Neural crest cell (in vitro differentiated cells): ENCODE measurements at regions not wholly inside any gene's neighbourhood (a gene's known extent, or its start where the extent isn't known, plus 50 kb on each side); places are given as distances from the start of the nearest gene placed in this dataset.

Source experiments
- DNase-seq: peaks from one replicate; pipeline ENCODE4 v3.0.0; 2021; ENCODE audit warnings: low read depth, mixed read lengths, low spot score
- H3K27ac Mint-ChIP-seq: one replicate; pipeline ENCODE4 v1.8.0; 2021; ENCODE audit warnings: mild to moderate bottlenecking, mixed read lengths; ENCODE audit not compliant: unreplicated experiment
- H3K27me3 Mint-ChIP-seq: 2 replicates; pipeline ENCODE4 v1.8.0; 2021; ENCODE audit warnings: low read depth, mild to moderate bottlenecking, mixed read lengths
- H3K36me3 Mint-ChIP-seq: 2 replicates; pipeline ENCODE4 v1.8.0; 2021; ENCODE audit warnings: low read depth, mild to moderate bottlenecking, mixed read lengths
- H3K4me1 Mint-ChIP-seq: 2 replicates; pipeline ENCODE4 v1.8.0; 2021; ENCODE audit warnings: mixed read lengths
- H3K4me3 Mint-ChIP-seq: one replicate; pipeline ENCODE4 v1.8.0; 2021; ENCODE audit warnings: mild to moderate bottlenecking, mixed read lengths
- H3K9me3 Mint-ChIP-seq: 2 replicates; pipeline ENCODE4 v1.8.0; 2021; ENCODE audit warnings: mixed read lengths
- CTCF ChIP-seq: fragments of 200-600 bp; sonication (generic); conservative IDR thresholded peaks from 2 replicates; pipeline ENCODE4 v1.5.0; 2021; ENCODE audit warnings: antibody characterized with exemption, mild to moderate bottlenecking

GRCh38 chr6:105713474-105714118, 310.7 kb upstream of the PREP start:
- H3K9me3 Mint-ChIP-seq = peaks cover 20% of the 10 kb centered on the region
- DNase-seq = no peak
- H3K27me3 Mint-ChIP-seq = no peaks in the 10 kb centered on the region
- no peak overlapping the region for H3K4me3 Mint-ChIP-seq
- no peaks in the 10 kb centered on the region for H3K4me1 Mint-ChIP-seq
- peaks cover 20% of the 10 kb centered on the region for H3K36me3 Mint-ChIP-seq
- no peak overlapping the region for H3K27ac Mint-ChIP-seq
- TF ChIP-seq CTCF = no peak

- peaks cover 20% of the 10 kb centered on the region for H3K36me3 Mint-ChIP-seq
- no peaks in the 10 kb centered on the region for H3K27me3 Mint-ChIP-seq
- no peak overlapping the region for H3K27ac Mint-ChIP-seq
- no peak for DNase-seq
- peaks cover 20% of the 10 kb centered on the region for H3K9me3 Mint-ChIP-seq
- H3K4me3 Mint-ChIP-seq = no peak overlapping the region
- TF ChIP-seq CTCF = no peak
- H3K4me1 Mint-ChIP-seq = no peaks in the 10 kb centered on the region
Observed at GRCh38 chr6:105711216-105711615, 308.3 kb upstream of the PREP start.

GRCh38 chr6:105705608-105706007, 302.7 kb upstream of the PREP start:
- no peak for TF ChIP-seq CTCF
- Mint-ChIP-seq H3K36me3 (no peaks in the 10 kb centered on the region), H3K4me1 (no peaks in the 10 kb centered on the region), H3K27me3 (no peaks in the 10 kb centered on the region), H3K27ac (no peak overlapping the region), H3K4me3 (no peak overlapping the region), H3K9me3 (peaks cover 9% of the 10 kb centered on the region)
- DNase-seq = no peak

GRCh38 chr6:105695461-105695860, 292.6 kb upstream of the PREP start:
- peaks cover 12% of the 10 kb centered on the region for H3K4me1 Mint-ChIP-seq
- no peak overlapping the region for H3K4me3 Mint-ChIP-seq
- TF ChIP-seq CTCF = no peak
- no peak overlapping the region for H3K27ac Mint-ChIP-seq
- no peak for DNase-seq
- H3K27me3 Mint-ChIP-seq = no peaks in the 10 kb centered on the region
- peaks cover 5% of the 10 kb centered on the region for H3K36me3 Mint-ChIP-seq
- H3K9me3 Mint-ChIP-seq = peaks cover 5% of the 10 kb centered on the region

- no peaks in the 10 kb centered on the region for H3K27me3 Mint-ChIP-seq
- peaks cover 16% of the 10 kb centered on the region for H3K9me3 Mint-ChIP-seq
- peaks cover 7% of the 10 kb centered on the region for H3K36me3 Mint-ChIP-seq
- H3K4me1 Mint-ChIP-seq = peaks cover 12% of the 10 kb centered on the region
- H3K4me3 Mint-ChIP-seq = no peak overlapping the region
- no peak for DNase-seq
- no peak for TF ChIP-seq CTCF
- H3K27ac Mint-ChIP-seq = no peak overlapping the region
Observed at GRCh38 chr6:105692613-105693215, 289.8 kb upstream of the PREP start.
